HCT116 (cell line): ENCODE measurements at regions not wholly inside any gene's neighbourhood (a gene's known extent, or its start where the extent isn't known, plus 50 kb on each side); places are given as distances from the start of the nearest gene placed in this dataset.

Source experiments
- ATAC-seq: fragments of 200-7000 bp; cut with Tn5 transposase; 2 replicates; pipeline ENCODE4 v1.9.1; 2020; ENCODE audit warnings: mild to moderate bottlenecking, moderate library complexity
- BruUV-seq: library from RNA; stranded (reverse); fragments of 400-500 nt; replicated peaks from 2 replicates; lab custom pipeline; 2021; lab: Mats Ljungman, UMichigan
- CTCF ChIA-PET: fragments of 300-600 bp; sonication (Branson Sonifier 250); formaldehyde crosslinking; loops from one replicate; lab custom pipeline; 2021; ENCODE audit warnings: antibody characterized with exemption; lab: Charles Lee
- POLR2A ChIA-PET: fragments of 300-600, 350-600 bp; sonication (Branson Sonifier 250); formaldehyde crosslinking; loops from one replicate; lab custom pipeline; 2021; ENCODE audit warnings: antibody characterized with exemption; lab: Charles Lee
- RAD21 ChIA-PET, 2 experiments: fragments of 300-600 bp; sonication (Branson Sonifier 250); formaldehyde crosslinking; loops; one replicate each; lab custom pipeline; 2023; ENCODE audit warnings: low total read pairs in 2 of 2; ENCODE audit not compliant: uncharacterized antibody in 2 of 2, unreplicated experiment in 2 of 2, low non-redundant PET in 1 of 2; lab: Charles Lee
- DNase-seq: peaks from one replicate; pipeline ENCODE4 v3.0.0-alpha.2; 2010; ENCODE audit warnings: low read depth, low spot score
- H2AFZ ChIP-seq: fragments of 200-600 bp; shearing (Covaris generic), sonication (generic); 2 replicates; pipeline ENCODE4 v1.6.1; 2017; ENCODE audit warnings: low read depth, mixed run types, mixed read lengths, antibody characterized with exemption, low read length; ENCODE audit not compliant: poor library complexity, severe bottlenecking
- H3K27ac ChIP-seq: 2 replicates; pipeline ENCODE4 v1.5.1; 2012; ENCODE audit warnings: low read depth, low read length
- H3K27me3 ChIP-seq: fragments of 200-600 bp; sonication (generic); 2 replicates; pipeline ENCODE4 v1.6.1; 2016; ENCODE audit warnings: mixed run types, low read length, mixed read lengths; ENCODE audit not compliant: insufficient read depth
- H3K36me3 ChIP-seq, 2 experiments: fragments of 200-500 bp in 1 of 2; fragments of 200-600 bp in 1 of 2; sonication (Bioruptor generic) in 1 of 2; sonication (generic) in 1 of 2; 2 replicates each; pipeline versions ENCODE4 v1.5.1 to v1.6.1; 2014 to 2016; ENCODE audit warnings: low read length in 2 of 2, inconsistent platforms in 1 of 2, mixed read lengths in 1 of 2, mixed run types in 1 of 2; ENCODE audit not compliant: insufficient read depth in 2 of 2, control insufficient read depth in 1 of 2
- H3K4me1 ChIP-seq, 2 experiments: fragments of 200-600 bp in 1 of 2; sonication (generic) in 1 of 2; 2 replicates each; pipeline versions ENCODE4 v1.5.1 to v1.6.1; 2012 to 2017; ENCODE audit warnings: low read length in 2 of 2, inconsistent platforms in 1 of 2, mild to moderate bottlenecking in 1 of 2, mixed read lengths in 1 of 2, mixed run types in 1 of 2, moderate library complexity in 1 of 2; ENCODE audit not compliant: insufficient read depth in 2 of 2, control insufficient read depth in 1 of 2
- H3K4me2 ChIP-seq: fragments of 200-600 bp; sonication (generic); 2 replicates; pipeline ENCODE4 v1.6.1; 2017; ENCODE audit warnings: mixed run types, low read length, mixed read lengths
- H3K4me3 ChIP-seq, 2 experiments: fragments of 200-600 bp in 1 of 2; sonication (generic) in 1 of 2; replicated peaks in 1 of 2; 2 replicates each; pipeline ENCODE4 v1.5.1; 2011 to 2016; ENCODE audit warnings: low read length in 2 of 2, control low read depth in 1 of 2, low read depth in 1 of 2, mild to moderate bottlenecking in 1 of 2, mixed read lengths in 1 of 2, mixed run types in 1 of 2
- H3K79me2 ChIP-seq: fragments of 200-600 bp; sonication (generic); 2 replicates; pipeline ENCODE4 v1.6.1; 2017; ENCODE audit warnings: mild to moderate bottlenecking, mixed run types, low read length, moderate library complexity, mixed read lengths; ENCODE audit not compliant: insufficient read depth
- H3K9ac ChIP-seq: fragments of 200-600 bp; sonication (generic); 2 replicates; pipeline ENCODE4 v1.6.1; 2016; ENCODE audit warnings: low read length, mixed read lengths
- H3K9me2 ChIP-seq: fragments of 200-600 bp; sonication (generic), shearing (Covaris generic); 2 replicates; pipeline ENCODE4 v1.6.1; 2017; ENCODE audit warnings: mixed run types, mild to moderate bottlenecking, moderate library complexity; ENCODE audit not compliant: insufficient read depth
- H3K9me3 ChIP-seq, 2 experiments: fragments of 200-500 bp in 1 of 2; fragments of 200-600 bp in 1 of 2; sonication (Bioruptor generic) in 1 of 2; sonication (generic) in 1 of 2; 2 replicates each; pipeline ENCODE4 v1.6.1; 2014 to 2017; ENCODE audit warnings: low read length in 2 of 2, mixed read lengths in 2 of 2, inconsistent platforms in 1 of 2, low read depth in 1 of 2, mild to moderate bottlenecking in 1 of 2, mixed run types in 1 of 2, moderate library complexity in 1 of 2; ENCODE audit not compliant: control insufficient read depth in 1 of 2, insufficient read depth in 1 of 2
- H4K20me1 ChIP-seq: fragments of 200-600 bp; sonication (generic), shearing (Covaris generic); 2 replicates; pipeline ENCODE4 v1.6.1; 2017; ENCODE audit warnings: mixed run types, mild to moderate bottlenecking, moderate library complexity; ENCODE audit not compliant: insufficient read depth
- ATF3 ChIP-seq: IDR thresholded peaks from 2 replicates; pipeline ENCODE4 v1.6.1; 2012
- CTCF ChIP-seq, 3 experiments: fragments of 200-600 bp in 1 of 3; sonication (generic) in 1 of 3; IDR thresholded peaks in 2 of 3; conservative IDR thresholded peaks in 1 of 3; 2 replicates each; pipeline ENCODE4 v1.5.1; 2012 to 2017; ENCODE audit warnings: low read depth in 2 of 3, low read length in 2 of 3, antibody characterized with exemption in 1 of 3, borderline replicate concordance in 1 of 3, control low read depth in 1 of 3, mild to moderate bottlenecking in 1 of 3, mixed read lengths in 1 of 3, mixed run types in 1 of 3, moderate library complexity in 1 of 3; ENCODE audit not compliant: insufficient read depth in 1 of 3
- EGR1 ChIP-seq: IDR thresholded peaks from 2 replicates; pipeline ENCODE4 v1.6.1; 2012; ENCODE audit warnings: low read depth
- ELF1 ChIP-seq: IDR thresholded peaks from 2 replicates; pipeline ENCODE4 v1.6.1; 2012; ENCODE audit warnings: low read depth, borderline replicate concordance
- EZH2phosphoT487 ChIP-seq: fragments of 200-600 bp; IDR thresholded peaks from 2 replicates; pipeline ENCODE4 v1.6.1; 2018; ENCODE audit warnings: antibody characterized with exemption, borderline replicate concordance
- JUND ChIP-seq: IDR thresholded peaks from 2 replicates; pipeline ENCODE4 v1.6.1; 2012
- MAX ChIP-seq: IDR thresholded peaks from 2 replicates; pipeline ENCODE4 v1.6.1; 2012
- POLR2A ChIP-seq: IDR thresholded peaks from 2 replicates; pipeline ENCODE4 v1.7.0; 2011; ENCODE audit warnings: borderline replicate concordance; ENCODE audit not compliant: insufficient read depth, insufficient read length; ENCODE audit errors: extremely low read depth
- RAD21 ChIP-seq: IDR thresholded peaks from 2 replicates; pipeline ENCODE4 v1.6.1; 2012; ENCODE audit warnings: low read depth, mild to moderate bottlenecking
- SIN3A ChIP-seq: IDR thresholded peaks from 2 replicates; pipeline ENCODE4 v1.6.1; 2012; ENCODE audit warnings: low read depth
- TCF7L2 ChIP-seq: IDR thresholded peaks from 2 replicates; pipeline ENCODE4 v1.7.0; 2011; ENCODE audit warnings: borderline replicate concordance, inconsistent platforms; ENCODE audit not compliant: insufficient read depth, insufficient read length; ENCODE audit errors: extremely low read depth
- ZFX ChIP-seq: fragments of 450-650 bp; IDR thresholded peaks from 2 replicates; pipeline ENCODE4 v1.6.1; 2017
- ZNF274 ChIP-seq: fragments of 200-500 bp; sonication (Bioruptor generic); IDR thresholded peaks from 2 replicates; pipeline ENCODE4 v1.6.1; 2014; ENCODE audit warnings: mild to moderate bottlenecking, low read depth, low read length, inconsistent platforms
- intact Hi-C: fragments of 100-400 bp; cut with micrococcal nuclease; formaldehyde crosslinking; loops from 2 replicates; pipeline ENCODE4 v1.10.0; 2022
- TF ChIP-seq, protein P1 (sequence below): IDR thresholded peaks from 2 replicates; pipeline ENCODE4 v1.6.1; 2012; ENCODE audit warnings: low read depth

DNA sequence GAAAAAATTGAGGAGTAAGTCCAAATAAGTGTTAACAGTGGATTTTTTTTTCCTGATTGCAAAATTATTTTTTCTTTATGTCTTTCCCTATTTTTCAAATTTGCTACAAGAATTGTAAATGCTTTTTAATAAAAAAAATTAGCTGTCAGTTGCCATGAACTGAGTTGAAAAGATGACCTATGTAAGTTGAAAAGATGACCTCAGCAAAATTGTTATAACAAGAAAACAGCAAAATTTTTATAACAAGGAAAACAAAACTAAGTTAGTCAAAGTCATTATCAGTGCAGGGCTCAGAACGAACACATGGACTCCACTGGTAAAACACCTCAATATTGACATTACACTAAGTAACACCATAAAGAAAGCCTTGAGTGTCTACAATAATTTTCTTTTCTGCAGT is 207.0 kb upstream of the HDDC2 start:
- BruUV-seq = no TSS peak
- intact Hi-C loops = no loop called here
- CTCF ChIA-PET = no interaction called here

GRCh38 chr6:125509477-125509876 is 207.7 kb upstream of the HDDC2 start:
- ATAC-seq (no peak), DNase-seq (no peak)
- H3K9me2 ChIP-seq = no peaks in the 10 kb centered on the region
- peaks cover 34% of the 10 kb centered on the region for H3K27me3 ChIP-seq
- H3K9me3 ChIP-seq = no peaks in the 10 kb centered on the region
- H3K9ac ChIP-seq = no peak overlapping the region
- no peaks in the 10 kb centered on the region for H4K20me1 ChIP-seq
- no peak overlapping the region for H3K27ac ChIP-seq
- H3K79me2 ChIP-seq = no peaks in the 10 kb centered on the region
- no peak overlapping the region for H3K4me2 ChIP-seq
- ChIA-PET POLR2A (no interaction called here), CTCF (no interaction called here), RAD21 (no interaction called here)
- intact Hi-C loops = no loop called here
- H3K4me3 ChIP-seq = no peak overlapping the region
- no peak overlapping the region for H2AFZ ChIP-seq
- BruUV-seq = no TSS peak
- H3K4me1 ChIP-seq = no peaks in the 10 kb centered on the region
- H3K36me3 ChIP-seq = no peaks in the 10 kb centered on the region
- TF ChIP-seq CTCF (IDR thresholded peaks at IDR 0.05 in 2 of 3, conservative IDR thresholded peaks at IDR 0.05 in 1 of 3; ENCODE audit: borderline replicate concordance in 1 of 3, insufficient read depth in 1 of 3, low read depth in 2 of 3, low read length in 2 of 3) = no peak
- TF ChIP-seq JUND = no peak
- no peak for TF ChIP-seq MAX
- TF ChIP-seq, protein P1, sequence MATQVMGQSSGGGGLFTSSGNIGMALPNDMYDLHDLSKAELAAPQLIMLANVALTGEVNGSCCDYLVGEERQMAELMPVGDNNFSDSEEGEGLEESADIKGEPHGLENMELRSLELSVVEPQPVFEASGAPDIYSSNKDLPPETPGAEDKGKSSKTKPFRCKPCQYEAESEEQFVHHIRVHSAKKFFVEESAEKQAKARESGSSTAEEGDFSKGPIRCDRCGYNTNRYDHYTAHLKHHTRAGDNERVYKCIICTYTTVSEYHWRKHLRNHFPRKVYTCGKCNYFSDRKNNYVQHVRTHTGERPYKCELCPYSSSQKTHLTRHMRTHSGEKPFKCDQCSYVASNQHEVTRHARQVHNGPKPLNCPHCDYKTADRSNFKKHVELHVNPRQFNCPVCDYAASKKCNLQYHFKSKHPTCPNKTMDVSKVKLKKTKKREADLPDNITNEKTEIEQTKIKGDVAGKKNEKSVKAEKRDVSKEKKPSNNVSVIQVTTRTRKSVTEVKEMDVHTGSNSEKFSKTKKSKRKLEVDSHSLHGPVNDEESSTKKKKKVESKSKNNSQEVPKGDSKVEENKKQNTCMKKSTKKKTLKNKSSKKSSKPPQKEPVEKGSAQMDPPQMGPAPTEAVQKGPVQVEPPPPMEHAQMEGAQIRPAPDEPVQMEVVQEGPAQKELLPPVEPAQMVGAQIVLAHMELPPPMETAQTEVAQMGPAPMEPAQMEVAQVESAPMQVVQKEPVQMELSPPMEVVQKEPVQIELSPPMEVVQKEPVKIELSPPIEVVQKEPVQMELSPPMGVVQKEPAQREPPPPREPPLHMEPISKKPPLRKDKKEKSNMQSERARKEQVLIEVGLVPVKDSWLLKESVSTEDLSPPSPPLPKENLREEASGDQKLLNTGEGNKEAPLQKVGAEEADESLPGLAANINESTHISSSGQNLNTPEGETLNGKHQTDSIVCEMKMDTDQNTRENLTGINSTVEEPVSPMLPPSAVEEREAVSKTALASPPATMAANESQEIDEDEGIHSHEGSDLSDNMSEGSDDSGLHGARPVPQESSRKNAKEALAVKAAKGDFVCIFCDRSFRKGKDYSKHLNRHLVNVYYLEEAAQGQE = no peak
- no peak for TF ChIP-seq ZNF274
- no peak for TF ChIP-seq SIN3A
- TF ChIP-seq EGR1 = no peak
- TF ChIP-seq ZFX = no peak
- TF ChIP-seq POLR2A = no peak
- TF ChIP-seq ELF1 = no peak
- TF ChIP-seq EZH2phosphoT487 = no peak
- TF ChIP-seq TCF7L2 = no peak
- TF ChIP-seq RAD21 = no peak
- no peak for TF ChIP-seq ATF3

More for the DNA sequence above, 207.0 kb upstream of the HDDC2 start:
- POLR2A ChIA-PET = no interaction called here
- Histone ChIP-seq H3K9me3 (no peaks in the 10 kb centered on the region), H4K20me1 (no peaks in the 10 kb centered on the region), H3K79me2 (no peaks in the 10 kb centered on the region), H3K36me3 (no peaks in the 10 kb centered on the region), H3K4me1 (no peaks in the 10 kb centered on the region), H3K4me2 (no peak overlapping the region), H2AFZ (no peak overlapping the region), H3K9me2 (no peaks in the 10 kb centered on the region), H3K27me3 (peaks cover 37% of the 10 kb centered on the region), H3K4me3 (no peak overlapping the region), H3K9ac (no peak overlapping the region), H3K27ac (no peak overlapping the region)
- no peak for ATAC-seq
- RAD21 ChIA-PET = no interaction called here
- TF ChIP-seq ELF1 = no peak
- DNase-seq = no peak
